ENCODE measurements at regions not wholly inside any gene's neighbourhood (a gene's known extent, or its start where the extent isn't known, plus 50 kb on each side); places are given as distances from the start of the nearest gene placed in this dataset.
"Not testable (repeated sequence)": the region's sequence is repeated elsewhere in the genome, so short reads cannot be mapped to it uniquely, and the experiment has no call there.

- TF ChIP-seq ZNF274 (IDR thresholded peaks at IDR 0.05; ENCODE audit: low read depth, low read length) = no peak
- H3K4me3 ChIP-seq (ENCODE audit: low read length) = no peak overlapping the region
Observed at GRCh38 chr3:159271799-159272512, 470.1 kb downstream of the MFSD1 start.

GRCh38 chr3:159273070-159273469, 471.2 kb downstream of the MFSD1 start:
- no peak for TF ChIP-seq ZNF274 (IDR thresholded peaks at IDR 0.05; ENCODE audit: low read depth, low read length)
- H3K4me3 ChIP-seq (ENCODE audit: low read length) = no peak overlapping the region

- H3K4me3 ChIP-seq (ENCODE audit: low read length) = no peak overlapping the region
- TF ChIP-seq ZNF274 (IDR thresholded peaks at IDR 0.05; ENCODE audit: low read depth, low read length) = no peak
Observed at GRCh38 chr3:159273608-159274007, 471.8 kb downstream of the MFSD1 start.

GRCh38 chr3:159275741-159276140, 473.9 kb downstream of the MFSD1 start:
- no peak overlapping the region for H3K4me3 ChIP-seq (ENCODE audit: low read length)
- TF ChIP-seq ZNF274 (IDR thresholded peaks at IDR 0.05; ENCODE audit: low read depth, low read length) = no peak

GRCh38 chr3:159277814-159278213, 476.0 kb downstream of the MFSD1 start:
- H3K4me3 ChIP-seq (ENCODE audit: low read length) = no peak overlapping the region
- no peak for TF ChIP-seq ZNF274 (IDR thresholded peaks at IDR 0.05; ENCODE audit: low read depth, low read length)

GRCh38 chr3:159280386-159281191, 478.7 kb downstream of the MFSD1 start:
- no peak overlapping the region for H3K4me3 ChIP-seq (ENCODE audit: low read length)
- TF ChIP-seq ZNF274 (IDR thresholded peaks at IDR 0.05; ENCODE audit: low read depth, low read length) = no peak

GRCh38 chr3:159293493-159293892, 491.6 kb downstream of the MFSD1 start:
- no peak for TF ChIP-seq ZNF274 (IDR thresholded peaks at IDR 0.05; ENCODE audit: low read depth, low read length)
- no peak overlapping the region for H3K4me3 ChIP-seq (ENCODE audit: low read length)

- no peak overlapping the region for H3K4me3 ChIP-seq (ENCODE audit: low read length)
- TF ChIP-seq ZNF274 (IDR thresholded peaks at IDR 0.05; ENCODE audit: low read depth, low read length) = no peak
Observed at GRCh38 chr3:159301961-159302360, 500.1 kb downstream of the MFSD1 start.

- TF ChIP-seq ZNF274 (IDR thresholded peaks at IDR 0.05; ENCODE audit: low read depth, low read length) = no peak
Observed at GRCh38 chr3:159305017-159305416, 503.2 kb downstream of the MFSD1 start.

GRCh38 chr3:159316706-159317105, 514.9 kb downstream of the MFSD1 start:
- H3K4me3 ChIP-seq (ENCODE audit: low read length) = not testable (repeated sequence)

More at GRCh38 chr3:159305017-159305416, 503.2 kb downstream of the MFSD1 start:
- H3K4me3 ChIP-seq (ENCODE audit: low read length) = no peak overlapping the region

- H3K4me3 ChIP-seq (ENCODE audit: low read length) = no peak overlapping the region
- TF ChIP-seq ZNF274 (IDR thresholded peaks at IDR 0.05; ENCODE audit: low read depth, low read length) = no peak
Observed at GRCh38 chr3:159319156-159319555, 517.3 kb downstream of the MFSD1 start.

GRCh38 chr3:159322322-159322939, 520.6 kb downstream of the MFSD1 start:
- no peak for TF ChIP-seq ZNF274 (IDR thresholded peaks at IDR 0.05; ENCODE audit: low read depth, low read length)

GRCh38 chr3:159323848-159324247, 522.0 kb downstream of the MFSD1 start:
- TF ChIP-seq ZNF274 (IDR thresholded peaks at IDR 0.05; ENCODE audit: low read depth, low read length) = no peak

More at GRCh38 chr3:159322322-159322939, 520.6 kb downstream of the MFSD1 start:
- H3K4me3 ChIP-seq (ENCODE audit: low read length) = no peak overlapping the region

GRCh38 chr3:159326998-159327397, 525.1 kb downstream of the MFSD1 start:
- no peak overlapping the region for H3K4me3 ChIP-seq (ENCODE audit: low read length)
- TF ChIP-seq ZNF274 (IDR thresholded peaks at IDR 0.05; ENCODE audit: low read depth, low read length) = no peak

More at GRCh38 chr3:159323848-159324247, 522.0 kb downstream of the MFSD1 start:
- H3K4me3 ChIP-seq (ENCODE audit: low read length) = no peak overlapping the region
